MM.1S (cell line): ENCODE measurements at regions not wholly inside any gene's neighbourhood (a gene's known extent, or its start where the extent isn't known, plus 50 kb on each side); places are given as distances from the start of the nearest gene placed in this dataset.
A peak's percentile ranks its signal among the peaks of the same experiment; 100 is the strongest.

Source experiments
- DNase-seq: peaks from one replicate; pipeline ENCODE4 v3.0.0-alpha.2; 2015
- H2AFZ ChIP-seq: fragments of 300-600 bp; sonication (generic); 2 replicates; pipeline ENCODE4 v1.6.0; 2016; ENCODE audit warnings: antibody characterized with exemption, low read length
- H3F3A ChIP-seq: fragments of 300-600 bp; sonication (generic); 2 replicates; pipeline ENCODE4 v1.6.1; 2016; ENCODE audit warnings: mild to moderate bottlenecking, antibody characterized with exemption, low read length, moderate library complexity, mixed read lengths; ENCODE audit not compliant: insufficient read depth
- H3K27ac ChIP-seq: fragments of 300-600 bp; sonication (generic); 2 replicates; pipeline ENCODE4 v1.5.1; 2016; ENCODE audit warnings: mild to moderate bottlenecking, low read length
- H3K27me3 ChIP-seq: fragments of 300-600 bp; sonication (generic); replicated peaks from 2 replicates; pipeline ENCODE4 v1.6.0; 2016; ENCODE audit warnings: low read length; ENCODE audit not compliant: insufficient read depth
- H3K36me3 ChIP-seq: fragments of 300-600 bp; sonication (generic); replicated peaks from 2 replicates; pipeline ENCODE4 v1.6.1; 2016; ENCODE audit warnings: mild to moderate bottlenecking, low read length, mixed read lengths; ENCODE audit not compliant: insufficient read depth
- H3K4me1 ChIP-seq: fragments of 300-600 bp; sonication (generic); 2 replicates; pipeline ENCODE4 v1.6.1; 2016; ENCODE audit warnings: low read length, mixed read lengths
- H3K4me2 ChIP-seq: fragments of 300-600 bp; sonication (generic); 2 replicates; pipeline ENCODE4 v1.6.0; 2016; ENCODE audit warnings: low read depth, low read length
- H3K4me3 ChIP-seq: fragments of 300-600 bp; sonication (generic); 2 replicates; pipeline ENCODE4 v1.5.1; 2016; ENCODE audit warnings: low read length, mixed read lengths
- H3K79me2 ChIP-seq: fragments of 300-600 bp; sonication (generic); 2 replicates; pipeline ENCODE4 v1.6.1; 2016; ENCODE audit warnings: mixed run types, low read length, mixed read lengths
- H3K9ac ChIP-seq: fragments of 300-600 bp; sonication (generic); 2 replicates; pipeline ENCODE4 v1.6.1; 2016; ENCODE audit warnings: low read length, mixed read lengths
- H3K9me2 ChIP-seq: fragments of 300-600 bp; sonication (generic); replicated peaks from 2 replicates; pipeline ENCODE4 v1.6.1; 2016; ENCODE audit warnings: mild to moderate bottlenecking, low read length, mixed read lengths; ENCODE audit not compliant: insufficient read depth
- H3K9me3 ChIP-seq: fragments of 300-600 bp; sonication (generic); replicated peaks from 2 replicates; pipeline ENCODE4 v1.6.1; 2016; ENCODE audit warnings: mild to moderate bottlenecking, low read length, mixed read lengths; ENCODE audit not compliant: insufficient read depth
- H4K20me1 ChIP-seq: fragments of 300-600 bp; sonication (generic); 2 replicates; pipeline ENCODE4 v1.6.1; 2016; ENCODE audit warnings: mild to moderate bottlenecking, low read length, moderate library complexity, mixed read lengths; ENCODE audit not compliant: insufficient read depth
- EZH2 ChIP-seq: fragments of 300-600 bp; sonication (generic); optimal IDR thresholded peaks from 2 replicates; pipeline ENCODE3; 2017; ENCODE audit warnings: low read depth, mild to moderate bottlenecking, antibody characterized with exemption, low read length, mixed read lengths
- EZH2phosphoT487 ChIP-seq: fragments of 300-600 bp; sonication (generic); IDR thresholded peaks from 2 replicates; pipeline ENCODE4 v1.6.1; 2018; ENCODE audit warnings: antibody characterized with exemption, low read length
- TF ChIP-seq, protein P1 (sequence below): fragments of 300-600 bp; sonication (generic); IDR thresholded peaks from 2 replicates; pipeline ENCODE4 v1.5.1; 2016; ENCODE audit warnings: antibody characterized with exemption, low read length, mixed read lengths

GRCh38 chr2:36079793-36080192 is 275.8 kb upstream of the CRIM1 start:
- Histone ChIP-seq H3K27me3 (no peaks in the 10 kb centered on the region), H3K4me1 (no peaks in the 10 kb centered on the region), H3K9me3 (no peaks in the 10 kb centered on the region), H3K4me3 (no peak overlapping the region), H3F3A (no peaks in the 10 kb centered on the region), H3K9ac (no peak overlapping the region), H3K4me2 (no peak overlapping the region), H4K20me1 (no peaks in the 10 kb centered on the region), H2AFZ (no peak overlapping the region), H3K36me3 (no peaks in the 10 kb centered on the region), H3K27ac (no peak overlapping the region), H3K79me2 (no peaks in the 10 kb centered on the region), H3K9me2 (no peaks in the 10 kb centered on the region)
- no peak for DNase-seq
- TF ChIP-seq, protein P1, sequence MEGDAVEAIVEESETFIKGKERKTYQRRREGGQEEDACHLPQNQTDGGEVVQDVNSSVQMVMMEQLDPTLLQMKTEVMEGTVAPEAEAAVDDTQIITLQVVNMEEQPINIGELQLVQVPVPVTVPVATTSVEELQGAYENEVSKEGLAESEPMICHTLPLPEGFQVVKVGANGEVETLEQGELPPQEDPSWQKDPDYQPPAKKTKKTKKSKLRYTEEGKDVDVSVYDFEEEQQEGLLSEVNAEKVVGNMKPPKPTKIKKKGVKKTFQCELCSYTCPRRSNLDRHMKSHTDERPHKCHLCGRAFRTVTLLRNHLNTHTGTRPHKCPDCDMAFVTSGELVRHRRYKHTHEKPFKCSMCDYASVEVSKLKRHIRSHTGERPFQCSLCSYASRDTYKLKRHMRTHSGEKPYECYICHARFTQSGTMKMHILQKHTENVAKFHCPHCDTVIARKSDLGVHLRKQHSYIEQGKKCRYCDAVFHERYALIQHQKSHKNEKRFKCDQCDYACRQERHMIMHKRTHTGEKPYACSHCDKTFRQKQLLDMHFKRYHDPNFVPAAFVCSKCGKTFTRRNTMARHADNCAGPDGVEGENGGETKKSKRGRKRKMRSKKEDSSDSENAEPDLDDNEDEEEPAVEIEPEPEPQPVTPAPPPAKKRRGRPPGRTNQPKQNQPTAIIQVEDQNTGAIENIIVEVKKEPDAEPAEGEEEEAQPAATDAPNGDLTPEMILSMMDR = no peak

- Histone ChIP-seq H3K4me3 (no peak overlapping the region), H3K9me3 (no peaks in the 10 kb centered on the region), H3K79me2 (no peaks in the 10 kb centered on the region), H2AFZ (no peak overlapping the region), H3K27me3 (no peaks in the 10 kb centered on the region), H3K36me3 (no peaks in the 10 kb centered on the region), H3K9ac (no peak overlapping the region), H3K9me2 (no peaks in the 10 kb centered on the region), H3F3A (no peaks in the 10 kb centered on the region), H3K4me1 (peaks cover 10% of the 10 kb centered on the region), H3K4me2 (no peak overlapping the region), H4K20me1 (no peaks in the 10 kb centered on the region), H3K27ac (no peak overlapping the region)
- no peak for DNase-seq
- TF ChIP-seq EZH2phosphoT487 = no peak
- TF ChIP-seq EZH2 = no peak
- TF ChIP-seq, protein P1 = no peak
Observed at GRCh38 chr2:36074008-36074407, 281.6 kb upstream of the CRIM1 start.

GRCh38 chr2:36071698-36072097 is 283.9 kb upstream of the CRIM1 start:
- no peaks in the 10 kb centered on the region for H3K79me2 ChIP-seq
- H3K4me3 ChIP-seq = peak overlapping the region; percentile 5; the same call in 1 of the 2 replicates
- peak; percentile 48 for DNase-seq
- TF ChIP-seq EZH2 (no peak), EZH2phosphoT487 (no peak)
- TF ChIP-seq, protein P1 = no peak
- no peaks in the 10 kb centered on the region for H3K9me2 ChIP-seq
- H3K9ac ChIP-seq = no peak overlapping the region
- H3K27me3 ChIP-seq = no peaks in the 10 kb centered on the region
- no peaks in the 10 kb centered on the region for H3F3A ChIP-seq
- no peaks in the 10 kb centered on the region for H3K36me3 ChIP-seq
- no peaks in the 10 kb centered on the region for H3K9me3 ChIP-seq
- H2AFZ ChIP-seq = peak overlapping the region; percentile 55
- peak overlapping the region; percentile 42; the same call in 1 of the 2 replicates for H3K27ac ChIP-seq
- peaks cover 10% of the 10 kb centered on the region for H3K4me1 ChIP-seq
- H4K20me1 ChIP-seq = no peaks in the 10 kb centered on the region
- H3K4me2 ChIP-seq = peak overlapping the region; percentile 15
